ENCODE measurements at regions not wholly inside any gene's neighbourhood (a gene's known extent, or its start where the extent isn't known, plus 50 kb on each side); places are given as distances from the start of the nearest gene placed in this dataset.

- DNase-seq: no peak
These were observed 123.3 kb downstream of the ACKR3 start for GRCh38 chr2:236692937-236693336.

GRCh38 chr2:236693531-236693930 is 123.9 kb downstream of the ACKR3 start:
- DNase-seq: no peak

GRCh38 chr2:236694146-236694888 is 124.7 kb downstream of the ACKR3 start:
- no peak for DNase-seq

DNA sequence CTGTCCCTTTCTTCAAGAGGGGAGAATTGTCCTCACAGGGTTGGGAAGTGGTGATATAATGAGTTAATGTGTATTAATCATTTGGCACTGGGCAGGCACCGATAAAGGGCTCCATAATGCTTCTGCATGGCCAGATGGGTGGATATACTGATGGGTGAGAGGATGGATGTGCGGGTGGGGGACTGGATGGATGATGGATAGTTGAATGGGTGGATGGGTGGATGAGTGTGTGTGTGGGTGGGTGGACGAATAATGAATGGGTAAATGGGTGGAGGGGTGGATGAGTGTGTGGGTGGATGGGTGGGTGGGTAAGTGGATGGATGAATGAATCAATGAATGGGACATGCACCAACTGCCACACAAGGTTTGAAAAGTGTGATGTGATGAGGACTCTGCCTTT is 127.2 kb downstream of the ACKR3 start:
- DNase-seq: no peak

GRCh38 chr2:236698016-236698627 is 128.5 kb downstream of the ACKR3 start:
- DNase-seq: no peak

GRCh38 chr2:236700703-236701102 is 131.1 kb downstream of the ACKR3 start:
- no peak for DNase-seq

DNA sequence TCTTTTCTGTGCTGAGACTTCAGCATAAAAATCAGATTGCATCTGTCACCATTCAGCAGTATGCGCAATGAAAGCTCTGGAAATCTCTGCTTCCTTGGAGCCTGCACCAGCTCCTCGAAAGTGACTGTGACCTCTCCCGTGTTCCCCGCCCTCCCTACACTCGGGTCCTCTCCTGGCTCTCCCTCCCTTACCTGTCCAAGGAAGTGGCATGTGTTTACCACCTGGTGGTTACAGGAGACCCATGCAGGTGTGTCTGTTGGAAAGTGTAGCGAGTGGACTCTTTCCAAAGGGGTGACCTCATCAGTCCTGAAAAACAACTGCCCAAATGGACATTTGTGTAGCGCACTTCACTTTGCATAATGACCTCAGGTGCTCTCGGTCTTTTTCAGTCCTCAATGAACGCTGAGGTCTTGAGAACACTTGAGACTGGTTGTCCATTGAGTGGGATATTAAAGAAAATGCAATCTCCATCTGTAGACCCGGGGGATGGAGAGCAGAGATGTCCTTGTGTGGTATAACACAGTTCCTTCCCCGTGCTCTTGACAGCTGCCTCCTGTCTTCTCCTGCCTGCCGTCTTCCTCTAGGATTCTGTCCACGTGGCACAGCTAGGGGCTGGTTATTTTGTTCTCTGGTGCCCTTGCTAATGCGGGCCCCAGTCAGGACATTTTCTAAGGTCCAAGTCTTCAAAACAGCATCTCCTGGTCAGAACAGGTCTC is 133.2 kb downstream of the ACKR3 start:
- DNase-seq: no peak

DNA sequence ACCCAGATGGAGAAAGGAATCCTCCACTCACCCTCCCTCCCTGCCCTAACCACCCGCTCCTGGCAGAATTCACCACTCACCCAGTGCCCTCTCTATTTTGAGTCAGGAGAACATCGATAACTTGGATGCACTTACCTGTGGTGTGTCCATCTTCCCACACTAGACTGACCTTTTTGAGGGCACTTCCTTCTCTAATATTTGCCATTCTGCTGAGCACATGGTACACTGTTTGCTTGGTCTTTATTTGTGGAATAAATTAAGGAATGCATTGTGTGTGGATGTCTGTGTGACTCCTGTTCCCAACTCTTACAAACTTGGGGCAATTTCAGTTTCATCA is 133.7 kb downstream of the ACKR3 start:
- DNase-seq: no peak

DNA sequence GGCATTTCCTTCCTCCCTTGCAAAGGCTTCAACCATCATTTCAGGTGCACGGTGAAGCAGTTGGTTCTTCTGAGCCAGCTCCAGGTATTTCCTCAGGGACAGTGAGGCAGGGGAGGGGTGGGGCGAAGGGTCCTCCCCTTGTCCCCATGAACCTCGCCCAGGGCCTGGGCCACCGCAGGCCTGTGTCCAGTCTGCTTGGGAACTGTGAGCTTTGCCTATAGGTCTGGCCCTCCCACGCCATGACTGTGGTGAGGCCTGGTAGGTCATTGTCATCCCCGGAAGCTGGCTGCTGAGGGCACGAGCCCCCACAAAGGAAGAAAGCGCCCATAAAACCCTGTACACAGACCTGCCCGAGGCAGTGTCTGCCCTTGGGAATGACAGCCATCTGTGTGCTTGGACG is 134.3 kb downstream of the ACKR3 start:
- no peak for DNase-seq

DNA sequence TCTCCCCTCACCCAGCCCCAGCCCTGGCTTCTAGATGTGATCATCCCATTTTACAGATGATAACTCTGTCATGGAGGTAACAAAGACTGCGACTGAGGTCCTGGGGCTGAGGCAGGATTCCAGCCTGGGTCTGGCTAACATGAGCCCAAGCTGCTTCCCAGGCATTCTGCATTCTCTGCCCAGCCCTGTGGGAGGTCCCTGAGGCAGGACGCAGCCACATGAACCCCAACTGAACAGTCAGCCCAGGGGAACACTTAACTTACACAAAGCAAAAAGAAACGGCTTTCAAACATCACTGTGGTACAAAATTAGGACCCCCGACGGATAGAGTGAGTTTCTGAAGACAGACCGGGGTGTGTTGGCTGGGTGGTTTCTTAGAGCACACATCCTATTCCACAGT is 135.3 kb downstream of the ACKR3 start:
- no peak for DNase-seq

GRCh38 chr2:236705295-236706105 is 135.9 kb downstream of the ACKR3 start:
- no peak for DNase-seq

DNA sequence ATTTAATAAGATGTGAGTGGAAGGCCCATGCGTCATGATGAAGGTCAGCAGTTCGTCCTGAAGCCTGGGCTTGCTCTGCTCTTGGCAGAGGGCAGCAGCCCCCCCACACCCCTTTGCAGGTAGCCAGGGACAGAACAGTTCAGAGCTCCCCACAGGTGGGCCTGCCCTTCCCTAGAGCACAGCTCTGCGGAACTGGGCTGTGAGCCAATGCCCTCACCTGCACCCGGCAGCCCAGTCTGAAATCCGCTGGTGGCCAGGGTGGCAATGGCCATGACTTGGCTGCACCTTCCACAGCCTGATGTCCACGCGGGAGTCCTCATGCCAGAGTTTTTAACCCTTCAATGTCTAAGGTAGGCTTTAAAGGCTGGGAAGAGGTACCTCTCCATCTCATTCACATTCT is 136.7 kb downstream of the ACKR3 start:
- no peak for DNase-seq

DNA sequence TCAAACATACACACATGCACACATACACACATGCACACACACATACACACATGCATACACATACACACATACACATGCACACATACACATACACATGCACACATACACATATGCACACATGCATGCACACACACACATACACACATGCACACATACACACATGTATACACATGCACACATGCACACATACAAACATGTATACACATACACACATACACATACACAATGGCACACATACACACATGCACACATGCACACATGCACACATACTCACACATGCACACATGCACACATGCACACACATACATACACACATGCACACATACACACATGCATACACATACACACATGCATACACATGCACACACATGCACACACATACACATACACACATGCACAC is 137.2 kb downstream of the ACKR3 start:
- no peak for DNase-seq

GRCh38 chr2:236711440-236711839 is 141.8 kb downstream of the ACKR3 start:
- DNase-seq: no peak

DNA sequence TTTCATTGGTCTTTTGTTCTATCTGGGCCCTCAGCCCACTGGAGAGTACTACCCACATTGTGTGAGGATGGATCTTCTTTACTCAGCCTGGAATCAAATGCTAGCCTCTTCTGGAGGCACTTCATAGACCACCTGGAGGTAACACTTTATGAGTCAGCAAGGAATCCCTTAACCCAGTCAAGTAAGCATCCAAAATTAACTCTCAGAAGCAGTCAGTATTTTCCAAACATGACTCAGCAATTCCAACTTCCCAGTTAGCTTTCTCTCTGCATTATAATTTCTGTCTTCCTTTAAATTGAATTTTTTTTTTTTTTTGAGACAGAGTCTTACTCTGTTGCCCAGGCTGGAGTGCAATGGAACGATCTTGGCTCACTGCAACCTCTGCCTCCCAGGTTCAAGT is 142.7 kb downstream of the ACKR3 start:
- no peak for DNase-seq

- no peak for DNase-seq
These were observed 143.5 kb downstream of the ACKR3 start for GRCh38 chr2:236712961-236713673.

DNA sequence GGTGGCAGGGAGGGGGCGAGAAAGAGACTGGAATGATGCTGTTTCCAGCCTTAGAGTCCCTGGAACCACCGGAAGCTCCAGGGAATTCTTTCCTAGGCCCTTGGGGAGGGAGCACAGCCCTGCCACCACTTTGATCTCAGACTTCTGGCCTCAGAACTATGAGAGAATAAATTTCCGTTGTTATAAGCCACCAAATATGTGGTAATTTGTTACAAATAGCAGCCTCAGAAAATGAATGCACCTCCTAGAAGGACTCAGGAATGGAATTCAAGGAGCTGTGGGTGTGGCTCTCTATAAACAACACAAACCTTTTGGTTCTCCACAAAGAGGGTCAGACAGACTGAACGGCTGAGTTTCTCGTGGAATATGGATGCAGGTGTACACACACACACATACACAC is 144.5 kb downstream of the ACKR3 start:
- DNase-seq: no peak

DNA sequence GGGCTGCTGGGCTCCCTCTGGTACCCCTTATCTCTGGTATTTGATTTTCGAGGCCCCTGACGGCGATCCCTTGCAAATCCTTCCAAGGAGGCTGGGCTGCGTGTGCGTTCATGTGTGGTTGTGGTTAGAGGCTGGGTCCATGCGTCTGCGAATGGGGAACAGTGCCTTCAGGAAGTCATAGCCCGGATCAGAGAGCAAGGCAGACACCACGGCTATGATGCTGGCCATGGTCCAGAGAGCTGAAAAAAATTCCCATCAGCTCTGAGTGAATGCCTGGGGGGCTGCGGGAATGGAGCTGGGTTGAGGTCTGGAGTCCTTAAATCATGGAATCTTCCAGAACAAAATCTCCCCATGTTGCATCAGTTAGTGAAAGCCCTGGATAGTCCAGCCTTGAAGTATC is 145.5 kb downstream of the ACKR3 start:
- DNase-seq: no peak

GRCh38 chr2:236715491-236715961 is 145.9 kb downstream of the ACKR3 start:
- DNase-seq: no peak

- DNase-seq: no peak
These were observed 147.5 kb downstream of the ACKR3 start for GRCh38 chr2:236717120-236717519.

DNA sequence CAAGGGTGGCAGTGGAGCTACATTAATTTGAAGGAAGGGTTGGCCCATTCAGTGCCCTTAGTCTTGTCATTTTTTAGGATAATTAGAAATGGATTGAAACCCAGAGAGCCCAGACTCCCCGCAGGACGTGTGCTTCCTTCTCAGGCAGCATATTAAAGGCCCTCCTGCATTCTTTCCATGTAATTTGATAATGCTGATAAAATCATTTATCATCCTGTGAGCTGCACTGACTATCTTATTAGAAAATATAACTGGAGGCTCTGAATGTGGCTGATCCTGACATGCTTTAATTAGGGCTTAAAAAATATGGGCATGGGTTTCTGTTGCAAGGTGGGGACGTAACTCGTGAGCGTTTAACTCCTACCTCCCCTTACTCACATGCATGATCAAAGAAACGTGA is 148.1 kb downstream of the ACKR3 start:
- DNase-seq: no peak

DNA sequence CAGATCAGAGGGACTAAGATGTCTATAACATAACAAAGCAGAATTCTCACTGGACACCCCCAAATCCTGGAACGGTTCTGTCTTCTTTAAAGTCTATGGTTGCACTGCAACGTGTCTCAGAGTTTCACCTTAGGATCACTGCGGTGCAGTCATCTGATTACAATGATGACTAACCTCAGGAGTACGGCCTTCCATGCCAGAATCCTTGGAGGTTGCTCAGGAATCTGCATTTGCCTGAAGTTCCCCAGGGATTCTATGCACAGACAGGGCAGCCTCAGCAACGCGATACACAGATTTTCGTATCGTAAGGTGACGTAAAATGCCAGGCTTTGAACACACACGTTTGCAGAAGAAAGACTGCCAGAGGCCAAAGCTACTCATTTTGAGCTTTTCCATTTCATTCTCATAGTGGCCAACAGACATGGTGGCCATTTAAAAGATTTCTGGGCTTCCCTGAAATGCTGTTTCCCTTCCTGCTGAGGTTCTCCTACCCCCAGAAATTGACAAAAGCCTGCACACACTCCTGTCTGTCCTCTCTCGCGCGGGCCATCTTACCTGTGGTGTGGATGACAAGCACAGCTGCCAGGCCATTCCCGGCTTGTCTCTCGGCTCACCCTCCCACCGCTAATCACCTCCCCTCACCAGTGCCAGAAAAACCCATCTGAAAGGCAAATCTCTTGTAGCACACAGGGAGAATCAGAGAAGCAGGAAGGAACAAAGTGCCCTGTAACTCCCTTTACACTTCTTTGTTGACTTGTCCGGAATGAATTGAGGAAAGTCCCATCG is 148.8 kb downstream of the ACKR3 start:
- DNase-seq: no peak
